ENCODE measurements at regions not wholly inside any gene's neighbourhood (a gene's known extent, or its start where the extent isn't known, plus 50 kb on each side); places are given as distances from the start of the nearest gene placed in this dataset.
"Not testable (repeated sequence)": the region's sequence is repeated elsewhere in the genome, so short reads cannot be mapped to it uniquely, and the experiment has no call there.

- DNase-seq (ENCODE audit: extremely low spot score), result no peak
- TF ChIP-seq FOXA1 (IDR thresholded peaks at IDR 0.05), result no peak
- TF ChIP-seq NFRKB (IDR thresholded peaks at IDR 0.05), result no peak
- no peak for TF ChIP-seq FOXM1 (IDR thresholded peaks at IDR 0.05; ENCODE audit: borderline replicate concordance)
- no peak for TF ChIP-seq SP1 (IDR thresholded peaks at IDR 0.05)
- TF ChIP-seq PKNOX1 (IDR thresholded peaks at IDR 0.05), result no peak
- TF ChIP-seq HDGF (IDR thresholded peaks at IDR 0.05; ENCODE audit: borderline replicate concordance), result no peak
- no peak for TF ChIP-seq ELF4 (IDR thresholded peaks at IDR 0.05)
- ChIA-PET POLR2A (interaction anchor here (1.2 kb wide), 1 partner anchor 12 kb away, joined by 3 read pairs; no protein-coding TSS in a partner anchor), CTCF (no interaction called here)
These were observed 94.7 kb upstream of the WARS2 start for GRCh38 chr1:119235120-119235519.

GRCh38 chr1:119245881-119246280 is 105.4 kb upstream of the WARS2 start:
- no peak for TF ChIP-seq SUZ12 (IDR thresholded peaks at IDR 0.05)
- TF ChIP-seq CTBP1 (IDR thresholded peaks at IDR 0.05; ENCODE audit: borderline replicate concordance), result no peak
- TF ChIP-seq BHLHE40 (IDR thresholded peaks at IDR 0.05; ENCODE audit: borderline replicate concordance), result no peak
- TF ChIP-seq LEF1 (IDR thresholded peaks at IDR 0.05; ENCODE audit: borderline replicate concordance), result no peak
- no peak for TF ChIP-seq FOXM1 (IDR thresholded peaks at IDR 0.05; ENCODE audit: borderline replicate concordance)
- no peak for TF ChIP-seq TARDBP (IDR thresholded peaks at IDR 0.05)
- TF ChIP-seq ARNT (IDR thresholded peaks at IDR 0.05), result no peak
- no peak for TF ChIP-seq ZNF384 (IDR thresholded peaks at IDR 0.05)
- TF ChIP-seq ELF4 (IDR thresholded peaks at IDR 0.05), result no peak
- no peak for TF ChIP-seq PKNOX1 (IDR thresholded peaks at IDR 0.05)
- no peak for TF ChIP-seq HDGF (IDR thresholded peaks at IDR 0.05; ENCODE audit: borderline replicate concordance)
- no peak for TF ChIP-seq SP1 (IDR thresholded peaks at IDR 0.05)
- no peak for TF ChIP-seq NFRKB (IDR thresholded peaks at IDR 0.05)
- no peak for TF ChIP-seq L3MBTL2 (conservative IDR thresholded peaks at IDR 0.05)
- no peak for TF ChIP-seq FOXK2 (IDR thresholded peaks at IDR 0.05)
- no peak for TF ChIP-seq FOXA1 (IDR thresholded peaks at IDR 0.05)
- no peak for DNase-seq (ENCODE audit: extremely low spot score)
- ChIA-PET POLR2A (no interaction called here), CTCF (no interaction called here)

GRCh38 chr1:119249283-119249682 is 108.8 kb upstream of the WARS2 start:
- ChIA-PET POLR2A (no interaction called here), CTCF (interaction anchor here (0.6 kb wide), 2 partner anchors 487 to 915 kb away, joined by 3 to 6 read pairs; no protein-coding TSS in a partner anchor)
- TF ChIP-seq BHLHE40 (IDR thresholded peaks at IDR 0.05; ENCODE audit: borderline replicate concordance) (no peak), ARNT (IDR thresholded peaks at IDR 0.05) (no peak), FOXM1 (IDR thresholded peaks at IDR 0.05; ENCODE audit: borderline replicate concordance) (no peak)
- no peak for DNase-seq (ENCODE audit: extremely low spot score)

- CTCF ChIA-PET, result no interaction called here
- no peak for TF ChIP-seq FOXK2 (IDR thresholded peaks at IDR 0.05)
- no peak for TF ChIP-seq L3MBTL2 (conservative IDR thresholded peaks at IDR 0.05)
- no peak for TF ChIP-seq NFRKB (IDR thresholded peaks at IDR 0.05)
- no peak for TF ChIP-seq SP1 (IDR thresholded peaks at IDR 0.05)
- no peak for TF ChIP-seq TARDBP (IDR thresholded peaks at IDR 0.05)
- TF ChIP-seq FOXM1 (IDR thresholded peaks at IDR 0.05; ENCODE audit: borderline replicate concordance), result no peak
- no peak for TF ChIP-seq BHLHE40 (IDR thresholded peaks at IDR 0.05; ENCODE audit: borderline replicate concordance)
- no peak for TF ChIP-seq FOXA1 (IDR thresholded peaks at IDR 0.05)
- no peak for TF ChIP-seq ARNT (IDR thresholded peaks at IDR 0.05)
- no peak for TF ChIP-seq HDGF (IDR thresholded peaks at IDR 0.05; ENCODE audit: borderline replicate concordance)
- no peak for TF ChIP-seq LEF1 (IDR thresholded peaks at IDR 0.05; ENCODE audit: borderline replicate concordance)
- TF ChIP-seq ZNF384 (IDR thresholded peaks at IDR 0.05), result no peak
- no peak for TF ChIP-seq ELF4 (IDR thresholded peaks at IDR 0.05)
- no peak for TF ChIP-seq CTBP1 (IDR thresholded peaks at IDR 0.05; ENCODE audit: borderline replicate concordance)
- TF ChIP-seq PKNOX1 (IDR thresholded peaks at IDR 0.05), result no peak
- TF ChIP-seq SUZ12 (IDR thresholded peaks at IDR 0.05), result no peak
- DNase-seq (ENCODE audit: extremely low spot score), result no peak
- POLR2A ChIA-PET, result no interaction called here
These were observed 109.8 kb upstream of the WARS2 start for GRCh38 chr1:119250299-119250698.

GRCh38 chr1:119251751-119252150 is 111.3 kb upstream of the WARS2 start:
- TF ChIP-seq L3MBTL2 (conservative IDR thresholded peaks at IDR 0.05) (no peak), FOXK2 (IDR thresholded peaks at IDR 0.05) (no peak)
- CTCF ChIA-PET, result no interaction called here
- POLR2A ChIA-PET, result no interaction called here
- DNase-seq (ENCODE audit: extremely low spot score), result no peak

GRCh38 chr1:119253366-119253765 is 112.9 kb upstream of the WARS2 start:
- TF ChIP-seq ZNF384 (IDR thresholded peaks at IDR 0.05), result no peak
- TF ChIP-seq BHLHE40 (IDR thresholded peaks at IDR 0.05; ENCODE audit: borderline replicate concordance), result no peak
- no peak for TF ChIP-seq TARDBP (IDR thresholded peaks at IDR 0.05)
- DNase-seq (ENCODE audit: extremely low spot score), result no peak
- ChIA-PET POLR2A (no interaction called here), CTCF (no interaction called here)

GRCh38 chr1:119254067-119254720 is 113.7 kb upstream of the WARS2 start:
- CTCF ChIA-PET, result no interaction called here
- DNase-seq (ENCODE audit: extremely low spot score), result no peak
- POLR2A ChIA-PET, result no interaction called here
- TF ChIP-seq ARNT (IDR thresholded peaks at IDR 0.05) (no peak), SP1 (IDR thresholded peaks at IDR 0.05) (no peak), NFRKB (IDR thresholded peaks at IDR 0.05) (no peak)

- CTCF ChIA-PET; DNase-seq (ENCODE audit: extremely low spot score); POLR2A ChIA-PET: not testable (repeated sequence)
These were observed 112.5 kb upstream of the HAO2 start for GRCh38 chr1:119256089-119256488.
